Keratinocyte (primary cell): ENCODE measurements at regions not wholly inside any gene's neighbourhood (a gene's known extent, or its start where the extent isn't known, plus 50 kb on each side); places are given as distances from the start of the nearest gene placed in this dataset.
"Not testable (repeated sequence)": the region's sequence is repeated elsewhere in the genome, so short reads cannot be mapped to it uniquely, and the experiment has no call there.

Source experiments
- DNase-seq: peaks from one replicate; pipeline ENCODE4 v3.0.0-alpha.2; 2011; ENCODE audit warnings: low read depth, missing footprints, low spot score
- FAIRE-seq: peaks from 2 replicates; lab custom pipeline; 2011; peaks lifted over from hg19 to GRCh38; lab: Jason Lieb, UNC
- H2AFZ ChIP-seq: 2 replicates; pipeline ENCODE4 v1.6.0; 2012; ENCODE audit warnings: low read length, control low read depth, inconsistent platforms; ENCODE audit not compliant: control insufficient read depth
- H3K27ac ChIP-seq: 2 replicates; pipeline ENCODE4 v1.5.1; 2011; ENCODE audit warnings: low read length; ENCODE audit not compliant: control insufficient read depth, insufficient read depth
- H3K27me3 ChIP-seq: 3 replicates; pipeline ENCODE4 v1.6.0; 2011; ENCODE audit warnings: low read length; ENCODE audit not compliant: control insufficient read depth, insufficient read depth; ENCODE audit errors: extremely low read depth
- H3K36me3 ChIP-seq, 2 experiments: 2 replicates in 1 of 2; 3 replicates in 1 of 2; pipeline ENCODE4 v1.5.1; 2011; ENCODE audit warnings: low read length in 2 of 2, mild to moderate bottlenecking in 1 of 2; ENCODE audit not compliant: control insufficient read depth in 2 of 2, insufficient read depth in 2 of 2; ENCODE audit errors: extremely low read depth in 1 of 2
- H3K4me1 ChIP-seq: 3 replicates; pipeline ENCODE4 v1.5.1; 2011; ENCODE audit warnings: low read length; ENCODE audit not compliant: control insufficient read depth, insufficient read depth; ENCODE audit errors: extremely low read depth
- H3K4me2 ChIP-seq: 3 replicates; pipeline ENCODE4 v1.6.0; 2011; ENCODE audit warnings: low read depth, low read length; ENCODE audit not compliant: control insufficient read depth, insufficient read depth; ENCODE audit errors: extremely low read depth
- H3K4me3 ChIP-seq, 3 experiments: fragments of 200-600 bp in 1 of 3; sonication (generic) in 1 of 3; 2 replicates in 2 of 3; 3 replicates in 1 of 3; pipeline ENCODE4 v1.5.1; 2011 to 2016; ENCODE audit warnings: low read length in 3 of 3, mild to moderate bottlenecking in 3 of 3, control low read depth in 2 of 3, inconsistent platforms in 1 of 3, low read depth in 1 of 3, mixed read lengths in 1 of 3, mixed run types in 1 of 3, moderate library complexity in 1 of 3; ENCODE audit not compliant: control insufficient read depth in 2 of 3, insufficient read depth in 2 of 3; ENCODE audit errors: extremely low read depth in 1 of 3
- H3K79me2 ChIP-seq: 2 replicates; pipeline ENCODE4 v1.6.0; 2012; ENCODE audit warnings: low read length; ENCODE audit not compliant: control insufficient read depth, insufficient read depth
- H3K9ac ChIP-seq: 3 replicates; pipeline ENCODE4 v1.6.0; 2011; ENCODE audit warnings: low read length; ENCODE audit not compliant: control insufficient read depth, insufficient read depth; ENCODE audit errors: extremely low read depth
- H3K9me1 ChIP-seq: 3 replicates; pipeline ENCODE4 v1.6.0; 2011; ENCODE audit warnings: low read length; ENCODE audit not compliant: control insufficient read depth, insufficient read depth; ENCODE audit errors: extremely low read depth
- H3K9me3 ChIP-seq: 2 replicates; pipeline ENCODE4 v1.5.1; 2012; ENCODE audit warnings: low read depth, low read length; ENCODE audit not compliant: control insufficient read depth
- H4K20me1 ChIP-seq: 3 replicates; pipeline ENCODE4 v1.6.0; 2011; ENCODE audit warnings: low read length; ENCODE audit not compliant: control insufficient read depth, insufficient read depth; ENCODE audit errors: extremely low read depth
- CTCF ChIP-seq, 3 experiments: IDR thresholded peaks in 1 of 3; conservative IDR thresholded peaks in 1 of 3; optimal IDR thresholded peaks in 1 of 3; 2 replicates in 2 of 3; 3 replicates in 1 of 3; pipeline versions ENCODE3 to v1.5.1; 2011; ENCODE audit warnings: low read length in 3 of 3, mild to moderate bottlenecking in 3 of 3, moderate library complexity in 2 of 3, control low read depth in 1 of 3, inconsistent platforms in 1 of 3; ENCODE audit not compliant: insufficient read depth in 2 of 3; ENCODE audit errors: extremely low read depth in 1 of 3
- EZH2 ChIP-seq: IDR thresholded peaks from one replicate; pipeline ENCODE4 v1.6.1; 2012; ENCODE audit warnings: inconsistent platforms, mild to moderate bottlenecking, low read length, moderate library complexity
- dilution Hi-C: fragments of 300-500 bp; cut with MboI; formaldehyde crosslinking; loops from one replicate; pipeline ENCODE4 v1.7.0; 2020; ENCODE audit warnings: low sequenced_read_pairs; ENCODE audit not compliant: extremely low pct_ligation_motif_present

- Histone ChIP-seq H4K20me1 (no peaks in the 10 kb centered on the region), H3K9me1 (no peaks in the 10 kb centered on the region), H3K9ac (no peak overlapping the region), H3K27me3 (no peaks in the 10 kb centered on the region), H3K27ac (no peak overlapping the region), H2AFZ (no peak overlapping the region), H3K4me2 (no peak overlapping the region), H3K4me3 (no peak overlapping the region), H3K36me3 (no peaks in the 10 kb centered on the region), H3K4me1 (no peaks in the 10 kb centered on the region), H3K79me2 (no peaks in the 10 kb centered on the region), H3K9me3 (no peaks in the 10 kb centered on the region)
- FAIRE-seq (no peak), DNase-seq (no peak)
- TF ChIP-seq CTCF (optimal IDR thresholded peaks at IDR 0.05 in 1 of 3, IDR thresholded peaks at IDR 0.05 in 1 of 3, conservative IDR thresholded peaks at IDR 0.05 in 1 of 3; ENCODE audit: extremely low read depth in 1 of 3, insufficient read depth in 2 of 3, low read length in 3 of 3) (no peak), EZH2 (no peak)
- dilution Hi-C loops: no loop called here
Measured at GRCh38 chr12:78571953-78572352, 292.6 kb upstream of the SYT1 start.

- H3K4me1 ChIP-seq, H3K9me3 ChIP-seq, H3K36me3 ChIP-seq, DNase-seq, H2AFZ ChIP-seq, H3K9ac ChIP-seq, H3K27me3 ChIP-seq, dilution Hi-C loops, FAIRE-seq, H3K27ac ChIP-seq, H3K4me3 ChIP-seq, H4K20me1 ChIP-seq, H3K79me2 ChIP-seq, H3K9me1 ChIP-seq, H3K4me2 ChIP-seq: not testable (repeated sequence)
Measured at GRCh38 chr12:78575208-78575607, 289.4 kb upstream of the SYT1 start.

GRCh38 chr12:78579846-78580245 is 284.7 kb upstream of the SYT1 start:
- H4K20me1 ChIP-seq: no peaks in the 10 kb centered on the region
- DNase-seq (no peak), FAIRE-seq (no peak)
- dilution Hi-C loops: no loop called here
- H3K9me1 ChIP-seq: no peaks in the 10 kb centered on the region
- H3K9me3 ChIP-seq: no peaks in the 10 kb centered on the region
- H3K27me3 ChIP-seq: no peaks in the 10 kb centered on the region
- TF ChIP-seq CTCF (optimal IDR thresholded peaks at IDR 0.05 in 1 of 3, IDR thresholded peaks at IDR 0.05 in 1 of 3, conservative IDR thresholded peaks at IDR 0.05 in 1 of 3; ENCODE audit: extremely low read depth in 1 of 3, insufficient read depth in 2 of 3, low read length in 3 of 3) (no peak), EZH2 (no peak)
- H3K9ac ChIP-seq: no peak overlapping the region
- H3K36me3 ChIP-seq: no peaks in the 10 kb centered on the region
- H3K4me3 ChIP-seq: no peak overlapping the region
- H3K27ac ChIP-seq: no peak overlapping the region
- H2AFZ ChIP-seq: no peak overlapping the region
- no peaks in the 10 kb centered on the region for H3K79me2 ChIP-seq
- no peak overlapping the region for H3K4me2 ChIP-seq
- no peaks in the 10 kb centered on the region for H3K4me1 ChIP-seq
